Panc1 (cell line): ENCODE measurements at regions not wholly inside any gene's neighbourhood (a gene's known extent, or its start where the extent isn't known, plus 50 kb on each side); places are given as distances from the start of the nearest gene placed in this dataset.

Experiments used
- POLR2AphosphoS5 ChIP-seq: IDR thresholded peaks from 2 replicates; pipeline ENCODE4 v1.6.1; 2012; ENCODE audit warnings: mild to moderate bottlenecking, low read depth, low read length, moderate library complexity
- TF ChIP-seq, protein P1 (sequence below): fragments of 450-650 bp; IDR thresholded peaks from 2 replicates; pipeline ENCODE4 v1.5.1; 2017; ENCODE audit warnings: mild to moderate bottlenecking
- TF ChIP-seq, protein P2 (sequence below), 2 experiments: IDR thresholded peaks; 2 replicates each; pipeline ENCODE4 v1.6.1; 2011 to 2012; ENCODE audit warnings: low read depth in 2 of 2, control low read depth in 1 of 2, low read length in 1 of 2, mild to moderate bottlenecking in 1 of 2, moderate library complexity in 1 of 2; ENCODE audit not compliant: insufficient read depth in 1 of 2

GRCh38 chr2:47644351-47644750 lies 73.6 kb upstream of the KCNK12 start:
- TF ChIP-seq, protein P1, sequence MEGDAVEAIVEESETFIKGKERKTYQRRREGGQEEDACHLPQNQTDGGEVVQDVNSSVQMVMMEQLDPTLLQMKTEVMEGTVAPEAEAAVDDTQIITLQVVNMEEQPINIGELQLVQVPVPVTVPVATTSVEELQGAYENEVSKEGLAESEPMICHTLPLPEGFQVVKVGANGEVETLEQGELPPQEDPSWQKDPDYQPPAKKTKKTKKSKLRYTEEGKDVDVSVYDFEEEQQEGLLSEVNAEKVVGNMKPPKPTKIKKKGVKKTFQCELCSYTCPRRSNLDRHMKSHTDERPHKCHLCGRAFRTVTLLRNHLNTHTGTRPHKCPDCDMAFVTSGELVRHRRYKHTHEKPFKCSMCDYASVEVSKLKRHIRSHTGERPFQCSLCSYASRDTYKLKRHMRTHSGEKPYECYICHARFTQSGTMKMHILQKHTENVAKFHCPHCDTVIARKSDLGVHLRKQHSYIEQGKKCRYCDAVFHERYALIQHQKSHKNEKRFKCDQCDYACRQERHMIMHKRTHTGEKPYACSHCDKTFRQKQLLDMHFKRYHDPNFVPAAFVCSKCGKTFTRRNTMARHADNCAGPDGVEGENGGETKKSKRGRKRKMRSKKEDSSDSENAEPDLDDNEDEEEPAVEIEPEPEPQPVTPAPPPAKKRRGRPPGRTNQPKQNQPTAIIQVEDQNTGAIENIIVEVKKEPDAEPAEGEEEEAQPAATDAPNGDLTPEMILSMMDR, result no peak
- TF ChIP-seq POLR2AphosphoS5, result no peak
- TF ChIP-seq, protein P2, sequence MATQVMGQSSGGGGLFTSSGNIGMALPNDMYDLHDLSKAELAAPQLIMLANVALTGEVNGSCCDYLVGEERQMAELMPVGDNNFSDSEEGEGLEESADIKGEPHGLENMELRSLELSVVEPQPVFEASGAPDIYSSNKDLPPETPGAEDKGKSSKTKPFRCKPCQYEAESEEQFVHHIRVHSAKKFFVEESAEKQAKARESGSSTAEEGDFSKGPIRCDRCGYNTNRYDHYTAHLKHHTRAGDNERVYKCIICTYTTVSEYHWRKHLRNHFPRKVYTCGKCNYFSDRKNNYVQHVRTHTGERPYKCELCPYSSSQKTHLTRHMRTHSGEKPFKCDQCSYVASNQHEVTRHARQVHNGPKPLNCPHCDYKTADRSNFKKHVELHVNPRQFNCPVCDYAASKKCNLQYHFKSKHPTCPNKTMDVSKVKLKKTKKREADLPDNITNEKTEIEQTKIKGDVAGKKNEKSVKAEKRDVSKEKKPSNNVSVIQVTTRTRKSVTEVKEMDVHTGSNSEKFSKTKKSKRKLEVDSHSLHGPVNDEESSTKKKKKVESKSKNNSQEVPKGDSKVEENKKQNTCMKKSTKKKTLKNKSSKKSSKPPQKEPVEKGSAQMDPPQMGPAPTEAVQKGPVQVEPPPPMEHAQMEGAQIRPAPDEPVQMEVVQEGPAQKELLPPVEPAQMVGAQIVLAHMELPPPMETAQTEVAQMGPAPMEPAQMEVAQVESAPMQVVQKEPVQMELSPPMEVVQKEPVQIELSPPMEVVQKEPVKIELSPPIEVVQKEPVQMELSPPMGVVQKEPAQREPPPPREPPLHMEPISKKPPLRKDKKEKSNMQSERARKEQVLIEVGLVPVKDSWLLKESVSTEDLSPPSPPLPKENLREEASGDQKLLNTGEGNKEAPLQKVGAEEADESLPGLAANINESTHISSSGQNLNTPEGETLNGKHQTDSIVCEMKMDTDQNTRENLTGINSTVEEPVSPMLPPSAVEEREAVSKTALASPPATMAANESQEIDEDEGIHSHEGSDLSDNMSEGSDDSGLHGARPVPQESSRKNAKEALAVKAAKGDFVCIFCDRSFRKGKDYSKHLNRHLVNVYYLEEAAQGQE (IDR thresholded peaks at IDR 0.05; ENCODE audit: insufficient read depth in 1 of 2, low read depth in 2 of 2, low read length in 1 of 2), result no peak
